ENCODE measurements at regions not wholly inside any gene's neighbourhood (a gene's known extent, or its start where the extent isn't known, plus 50 kb on each side); places are given as distances from the start of the nearest gene placed in this dataset.

- Histone ChIP-seq H3K9me3 (ENCODE audit: low read length) (no peaks in the 10 kb centered on the region), H3K4me1 (ENCODE audit: insufficient read depth, low read length) (peaks cover 6% of the 10 kb centered on the region), H3K36me3 (replicated peaks in 1 of 2; ENCODE audit: control insufficient read depth in 1 of 2, insufficient read depth in 2 of 2, low read length in 2 of 2) (no peaks in the 10 kb centered on the region), H4K20me1 (ENCODE audit: insufficient read depth, low read length) (no peaks in the 10 kb centered on the region), H3K9ac (ENCODE audit: insufficient read depth, low read depth, low read length) (no peak overlapping the region), H3K27me3 (ENCODE audit: control insufficient read depth in 1 of 2, insufficient read depth in 2 of 2, low read length in 2 of 2) (no peaks in the 10 kb centered on the region; a peak in 1 of 5 replicates), H3K79me2 (ENCODE audit: insufficient read depth, low read length) (no peaks in the 10 kb centered on the region), H3K4me2 (ENCODE audit: low read depth, low read length) (no peak overlapping the region), H2AFZ (ENCODE audit: low read length) (no peak overlapping the region), H3K27ac (ENCODE audit: extremely low read length, insufficient read depth, low read length) (no peak overlapping the region), H3K4me3 (replicated peaks in 1 of 3; ENCODE audit: insufficient read depth in 1 of 3, low read depth in 2 of 3, low read length in 3 of 3) (no peak overlapping the region)
- ATAC-seq (no peak), FAIRE-seq (no peak), DNase-seq (ENCODE audit: low spot score) (no peak)
- in situ Hi-C loops (cut with HindIII; ENCODE audit: extremely low pct_ligation_motif_present, low pct_unique_long_range_greater_than_20kb) (no loop called here), intact Hi-C loops (cut with micrococcal nuclease; ENCODE audit: unreplicated experiment) (no loop called here)
- ChIA-PET POLR2A (no interaction called here), CTCF (ENCODE audit: low intra/inter-chr PET ratio, low total read pairs) (no interaction called here)
- WGBS (ENCODE audit: low lambda C conversion rate), result 38% methylated on average over 4 of the region's 4 CpGs
- TF ChIP-seq ARID4A (CRISPR knock-in tag; IDR thresholded peaks at IDR 0.05; ENCODE audit: borderline replicate concordance), result no peak
- no peak for TF ChIP-seq MXI1 (IDR thresholded peaks at IDR 0.05; ENCODE audit: borderline replicate concordance, low read depth, low read length)
- no peak for TF ChIP-seq MEIS1 (CRISPR knock-in tag; IDR thresholded peaks at IDR 0.05; ENCODE audit: borderline replicate concordance)
- no peak for TF ChIP-seq ZNF331 (CRISPR knock-in tag; IDR thresholded peaks at IDR 0.05)
- no peak for TF ChIP-seq KIAA2018 (CRISPR knock-in tag; IDR thresholded peaks at IDR 0.05; ENCODE audit: borderline replicate concordance)
- no peak for TF ChIP-seq PRPF4 (IDR thresholded peaks at IDR 0.05; ENCODE audit: low read depth, low read length, poor library complexity, severe bottlenecking)
- no peak for TF ChIP-seq MZF1 (CRISPR knock-in tag; IDR thresholded peaks at IDR 0.05; ENCODE audit: borderline replicate concordance)
- TF ChIP-seq MYNN (CRISPR knock-in tag; IDR thresholded peaks at IDR 0.05; ENCODE audit: low read depth), result no peak
- no peak for TF ChIP-seq ZNF674 (CRISPR knock-in tag; IDR thresholded peaks at IDR 0.05; ENCODE audit: low read depth)
- no TSS peak for BruUV-seq (replicated peaks)
Measured at GRCh38 chr15:35698331-35698730, 152.4 kb upstream of the DPH6 start.

All from HepG2 (cell line).